ENCODE measurements at regions not wholly inside any gene's neighbourhood (a gene's known extent, or its start where the extent isn't known, plus 50 kb on each side); places are given as distances from the start of the nearest gene placed in this dataset.

- FAIRE-seq = no peak
Measured at GRCh38 chr18:46301571-46301970, 197.4 kb downstream of the HAUS1 start.

More at GRCh38 chr18:46301571-46301970, 197.4 kb downstream of the HAUS1 start:
- Histone ChIP-seq H4K91ac (replicated peaks; ENCODE audit: insufficient read length, low read length) (no peak overlapping the region), H3K4me1 (replicated peaks in 1 of 4; ENCODE audit: control insufficient read depth in 3 of 4, insufficient read depth in 4 of 4, low read length in 3 of 4) (no peaks in the 10 kb centered on the region), H3K23me2 (ENCODE audit: low read depth, low read length) (no peaks in the 10 kb centered on the region), H3K56ac (replicated peaks; ENCODE audit: insufficient read length, low read depth, low read length) (no peak overlapping the region), H2AFZ (ENCODE audit: low read length) (no peak overlapping the region), H3K4me3 (ENCODE audit: extremely low read depth in 1 of 4, insufficient read depth in 2 of 4, low read depth in 3 of 4, low read length in 4 of 4) (no peak overlapping the region), H3K27me3 (replicated peaks in 1 of 4; ENCODE audit: control insufficient read depth in 3 of 4, extremely low read depth in 1 of 4, insufficient read depth in 3 of 4, low read length in 3 of 4) (no peaks in the 10 kb centered on the region), H3K18ac (ENCODE audit: extremely low read depth, low read length) (no peak overlapping the region), H4K20me1 (replicated peaks in 1 of 2; ENCODE audit: control insufficient read depth in 1 of 2, insufficient read depth in 2 of 2, low read length in 2 of 2) (no peaks in the 10 kb centered on the region), H2BK120ac (replicated peaks; ENCODE audit: low read depth, low read length) (no peak overlapping the region), H2AK5ac (ENCODE audit: low read depth, low read length) (no peak overlapping the region), H2BK15ac (ENCODE audit: low read length) (no peak overlapping the region), H2BK5ac (ENCODE audit: low read depth, low read length) (no peak overlapping the region), H2BK12ac (ENCODE audit: low read depth, low read length) (no peak overlapping the region), H4K8ac (ENCODE audit: extremely low read depth, insufficient read depth, low read length) (no peak overlapping the region), H3K36me3 (ENCODE audit: control insufficient read depth in 2 of 4, insufficient read depth in 4 of 4, low read length in 3 of 4) (no peaks in the 10 kb centered on the region), H3K4ac (replicated peaks; ENCODE audit: insufficient read length, low read depth, low read length) (no peak overlapping the region), H3K9me3 (ENCODE audit: insufficient read depth in 2 of 2, low read depth in 1 of 2, low read length in 1 of 2) (no peaks in the 10 kb centered on the region; a peak in 1 of 4 replicates), H3K79me1 (ENCODE audit: low read depth, low read length) (no peaks in the 10 kb centered on the region), H3K23ac (ENCODE audit: insufficient read length) (no peak overlapping the region), H3K9ac (replicated peaks in 1 of 4; ENCODE audit: extremely low read depth in 1 of 4, low read depth in 3 of 4, low read length in 3 of 4) (no peak overlapping the region), H4K5ac (ENCODE audit: insufficient read length, low read depth, low read length) (no peak overlapping the region), H3K4me2 (ENCODE audit: insufficient read depth in 1 of 2, low read depth in 2 of 2, low read length in 2 of 2) (no peak overlapping the region), H2BK20ac (ENCODE audit: low read length) (no peak overlapping the region), H3K27ac (ENCODE audit: low read depth, low read length) (no peak overlapping the region), H3K79me2 (ENCODE audit: control insufficient read depth in 1 of 2, insufficient read depth in 2 of 2, low read length in 2 of 2) (no peaks in the 10 kb centered on the region), H3K14ac (ENCODE audit: insufficient read length) (no peak overlapping the region)
- ChIA-PET POLR2A (ENCODE audit: partially characterized antibody) (interaction anchor here (1.2 kb wide), 1 partner anchor 11 kb away, joined by 3 read pairs; no protein-coding TSS in a partner anchor), CTCF (ENCODE audit: partially characterized antibody) (interaction anchor here (0.9 to 3.1 kb wide), 6 partner anchors 21 to 128 kb away, joined by 3 to 18 read pairs (median 4); a partner anchor contains a TSS)
- 81% methylated on average over 9 of the region's 9 CpGs; no CpG with 5 or more reads in 1 of the 2 experiments for WGBS, 2 experiments (ENCODE audit: extremely low coverage in 1 of 2, insufficient coverage in 1 of 2, insufficient read length in 1 of 2, insufficient replicate concordance in 2 of 2, low coverage in 1 of 2, low lambda C conversion rate in 2 of 2, missing lambda C conversion rate in 1 of 2)
- no peak for DNase-seq (ENCODE audit: low read depth in 1 of 2, low spot score in 2 of 2)
- no peak for TF ChIP-seq RNF2 (IDR thresholded peaks at IDR 0.05; ENCODE audit: borderline replicate concordance, low read depth, low read length, missing control alignments, poor library complexity, severe bottlenecking)
- no peak for TF ChIP-seq HDAC6 (IDR thresholded peaks at IDR 0.05; ENCODE audit: low read depth, low read length)
- no peak for TF ChIP-seq SUZ12 (IDR thresholded peaks at IDR 0.05; ENCODE audit: low read length)
- TF ChIP-seq BACH1 (IDR thresholded peaks at IDR 0.05; ENCODE audit: low read length) = no peak

Measured in H1 (cell line).